ENCODE measurements at regions not wholly inside any gene's neighbourhood (a gene's known extent, or its start where the extent isn't known, plus 50 kb on each side); places are given as distances from the start of the nearest gene placed in this dataset.
"Not testable (repeated sequence)": the region's sequence is repeated elsewhere in the genome, so short reads cannot be mapped to it uniquely, and the experiment has no call there.

DNA sequence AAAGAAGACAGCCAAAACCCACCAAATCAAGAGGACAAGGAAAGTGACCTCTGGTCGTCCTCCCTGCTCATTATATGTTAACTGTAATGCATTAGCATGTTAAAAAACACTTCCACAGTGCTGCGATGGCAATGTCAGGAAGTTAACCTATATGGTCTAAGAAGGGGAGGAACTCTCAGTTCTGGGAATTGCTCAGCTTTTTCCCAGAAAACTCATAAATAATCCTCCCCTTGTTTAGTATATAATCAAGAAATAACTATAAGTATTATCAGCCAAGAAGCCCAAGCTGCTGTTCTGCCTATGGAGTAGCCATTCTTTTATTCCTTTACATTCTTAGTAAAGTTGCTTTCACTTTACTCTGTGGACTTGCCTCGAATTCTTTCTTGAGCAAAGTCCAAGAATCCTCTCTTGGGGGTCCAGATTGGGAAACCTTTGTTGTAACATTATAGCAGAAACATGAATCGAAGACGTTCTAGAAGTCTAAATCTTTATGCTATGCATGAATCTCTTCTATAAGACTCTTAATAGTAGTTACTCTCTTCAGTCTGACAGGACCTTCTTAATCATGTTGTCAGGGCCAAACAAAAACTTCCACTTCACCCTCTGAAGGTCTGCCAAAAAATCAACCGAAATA is 110.0 kb upstream of the VANGL1 start:
- DNase-seq (ENCODE audit: low read depth): peak; percentile 39

DNA sequence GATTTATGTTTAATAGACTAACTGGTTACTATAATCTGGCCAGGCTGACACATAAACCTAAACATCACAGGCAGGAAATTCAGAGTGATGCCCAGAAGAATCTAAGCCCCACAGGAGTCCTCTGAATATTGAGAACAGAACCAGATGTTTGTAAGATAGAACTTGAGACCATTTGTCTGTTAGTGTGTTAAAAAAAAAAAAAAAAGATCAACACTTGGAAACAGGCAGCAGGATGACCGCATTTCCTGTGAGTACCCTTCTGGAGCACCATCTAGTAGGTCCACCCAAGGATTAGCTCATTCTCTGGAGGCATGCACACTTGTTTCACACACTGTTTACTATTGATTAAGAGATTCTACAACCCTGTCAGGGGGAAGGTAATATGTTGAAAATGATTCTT is 111.4 kb upstream of the VANGL1 start:
- peak; percentile 74 for DNase-seq (ENCODE audit: low read depth)

DNA sequence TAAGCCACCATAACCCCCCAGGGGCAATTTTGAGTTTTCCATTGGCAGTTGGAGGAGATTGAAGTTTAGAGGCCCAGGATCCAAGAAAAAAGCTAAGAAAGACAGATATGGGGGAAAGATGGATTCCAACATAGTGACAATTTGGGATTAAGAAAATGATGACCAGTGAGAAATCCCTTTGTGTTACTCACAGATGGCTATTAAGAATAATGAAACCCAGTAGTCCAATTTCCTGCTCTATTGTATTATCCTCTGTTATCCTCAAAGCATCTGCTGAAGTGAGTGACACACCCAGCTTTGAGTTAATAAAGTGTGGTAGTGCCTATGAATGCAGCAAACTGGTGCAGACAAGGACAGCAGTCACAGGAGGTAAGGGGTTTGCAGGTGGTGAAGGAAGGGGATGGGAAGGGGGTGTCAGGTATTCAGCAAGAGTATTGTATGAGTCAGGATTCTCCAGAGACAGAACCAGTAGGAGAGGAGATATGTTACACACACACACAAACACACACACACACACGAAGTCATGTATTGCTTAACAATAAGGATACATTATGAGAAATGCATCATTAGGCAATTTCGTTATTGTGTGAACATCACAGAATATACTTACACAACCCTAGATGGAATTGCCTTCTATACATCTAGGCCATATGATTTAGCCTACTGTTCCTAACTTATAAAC is 112.4 kb upstream of the VANGL1 start:
- DNase-seq (ENCODE audit: low read depth): peak; percentile 47

DNA sequence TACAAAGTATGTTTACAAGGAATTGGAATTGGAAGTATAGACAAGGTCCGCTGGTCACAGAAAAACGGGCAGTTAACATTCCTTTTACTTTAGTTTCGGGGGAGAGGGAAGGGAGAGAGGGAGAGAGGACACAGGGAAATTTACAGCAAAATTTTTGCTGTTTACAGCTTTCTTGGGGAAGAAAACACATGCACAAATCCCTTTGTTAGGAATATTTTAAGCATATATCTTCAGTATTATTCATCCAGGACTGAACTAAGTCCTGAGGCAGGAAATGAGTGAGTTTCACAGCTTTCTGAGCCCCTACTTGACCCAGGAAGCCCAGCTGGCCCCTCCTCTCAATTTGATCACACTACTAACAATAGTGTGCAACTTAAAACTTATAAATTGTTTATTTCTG is 113.4 kb upstream of the VANGL1 start:
- DNase-seq (ENCODE audit: low read depth): not testable (repeated sequence)

DNA sequence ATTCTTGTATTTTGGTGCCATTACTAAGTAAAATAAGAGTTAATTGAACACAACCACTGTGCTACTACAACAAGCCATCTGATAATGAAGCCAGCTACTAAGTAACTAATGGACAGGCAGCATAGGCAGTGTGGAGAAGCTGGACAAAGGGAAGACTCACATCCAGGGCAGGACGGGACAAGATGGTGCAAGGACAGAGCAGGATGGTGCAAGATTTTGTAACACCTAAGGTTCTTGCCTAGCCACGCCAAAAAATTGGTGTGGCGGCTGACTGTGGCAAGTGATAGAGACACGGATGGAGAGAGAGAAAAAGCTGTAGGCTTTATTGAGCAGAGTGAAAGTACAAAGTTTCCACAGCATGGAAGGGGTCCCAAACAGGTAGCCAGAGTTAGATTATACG is 114.0 kb upstream of the VANGL1 start:
- DNase-seq (ENCODE audit: low read depth): no peak

DNA sequence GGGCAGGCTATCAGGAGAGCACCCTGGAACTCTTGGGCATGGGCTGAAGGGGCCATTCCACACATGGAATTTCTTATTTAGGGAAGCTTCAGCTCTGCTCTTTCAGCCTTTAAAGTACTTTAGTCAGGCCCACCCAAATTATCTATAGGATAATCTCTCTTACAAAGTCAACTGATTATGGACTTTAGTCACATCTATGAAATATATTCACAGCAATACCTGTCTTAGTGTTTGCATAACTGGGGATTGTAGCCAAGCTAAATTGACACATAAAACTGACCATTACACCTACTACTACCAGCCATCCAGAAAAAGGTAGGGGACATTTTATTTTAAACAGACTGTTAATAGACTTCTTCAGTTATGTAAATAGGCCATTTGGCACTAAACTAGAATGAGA is 114.9 kb upstream of the VANGL1 start:
- no peak for DNase-seq (ENCODE audit: low read depth)

DNA sequence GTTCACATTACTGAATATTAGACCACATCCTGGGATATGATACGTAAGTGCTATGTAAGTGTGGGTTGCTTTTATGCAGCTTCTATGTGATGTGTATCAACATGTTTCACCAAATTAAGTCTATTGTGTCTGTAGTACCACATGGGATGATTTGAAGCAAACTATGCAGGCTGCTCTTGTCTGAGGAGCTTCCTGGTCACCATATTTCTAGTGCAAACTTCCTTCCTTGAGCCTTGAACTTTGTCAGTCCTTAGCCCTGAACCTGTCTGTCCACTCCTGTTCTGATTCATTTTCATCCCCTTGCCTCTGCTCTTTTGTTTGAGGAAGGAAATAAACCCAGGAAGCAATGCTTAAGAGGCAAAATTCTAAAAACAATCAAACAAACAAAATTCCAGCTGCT is 117.5 kb upstream of the VANGL1 start:
- DNase-seq (ENCODE audit: low read depth): no peak

DNA sequence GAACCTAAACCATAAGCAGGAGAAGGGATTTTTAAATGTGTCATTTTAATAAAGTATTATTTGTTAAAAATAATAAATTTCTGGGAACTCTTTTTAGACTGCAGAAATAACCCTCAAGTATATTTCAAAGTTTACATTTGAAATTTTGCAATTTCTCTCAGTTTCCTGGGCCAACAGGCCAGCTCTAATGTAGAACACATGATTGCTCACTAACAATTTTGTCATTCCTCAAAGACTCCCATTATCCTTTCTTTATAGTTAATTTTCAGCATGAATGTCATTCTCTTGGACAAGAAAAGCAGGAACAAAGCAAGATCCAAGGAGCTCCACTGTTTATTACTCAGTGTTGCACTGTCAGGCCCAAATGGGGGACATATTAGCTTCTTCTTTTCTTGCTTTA is 119.4 kb upstream of the VANGL1 start:
- DNase-seq (ENCODE audit: low read depth): peak; percentile 14

DNA sequence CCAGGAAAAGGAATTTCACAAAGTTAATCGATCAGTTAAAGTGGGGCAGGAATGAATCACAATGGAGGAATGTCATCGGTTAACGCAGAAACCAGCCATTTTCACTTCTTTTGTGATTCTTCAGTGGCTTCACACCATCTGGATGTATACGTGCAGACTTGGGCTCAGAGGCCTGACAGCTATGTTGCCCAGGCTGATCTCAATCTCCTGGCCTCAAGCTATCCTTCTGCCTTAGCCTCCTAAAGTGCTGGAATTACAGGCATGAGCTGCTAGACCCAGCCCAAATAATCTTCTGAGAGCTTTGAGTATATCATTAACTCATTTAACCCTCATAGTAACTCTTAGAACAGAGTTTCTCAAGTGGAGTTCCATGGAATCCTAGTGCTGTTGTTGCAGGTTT is 126.5 kb upstream of the VANGL1 start:
- no peak for DNase-seq (ENCODE audit: low read depth)

DNA sequence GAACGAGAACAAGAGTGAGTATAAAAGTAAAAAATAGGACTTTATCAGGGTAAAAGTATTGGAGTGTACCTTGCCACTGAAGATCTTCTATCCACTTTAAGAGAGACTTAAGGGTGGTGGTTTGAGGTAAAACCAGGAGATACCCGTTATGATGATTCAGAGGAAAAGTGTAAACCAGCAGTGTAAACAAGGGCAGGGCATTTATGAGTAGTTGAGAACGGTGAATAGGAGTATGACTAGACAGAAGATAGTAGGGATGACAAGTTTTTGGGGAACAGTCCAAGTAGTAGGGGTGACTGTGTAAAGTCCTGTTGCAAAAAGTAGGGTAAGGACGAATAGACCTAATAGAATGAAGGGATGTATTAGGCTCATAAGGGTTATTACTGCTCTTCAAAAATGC is 131.5 kb upstream of the VANGL1 start:
- DNase-seq (ENCODE audit: low read depth): not testable (repeated sequence)

DNA sequence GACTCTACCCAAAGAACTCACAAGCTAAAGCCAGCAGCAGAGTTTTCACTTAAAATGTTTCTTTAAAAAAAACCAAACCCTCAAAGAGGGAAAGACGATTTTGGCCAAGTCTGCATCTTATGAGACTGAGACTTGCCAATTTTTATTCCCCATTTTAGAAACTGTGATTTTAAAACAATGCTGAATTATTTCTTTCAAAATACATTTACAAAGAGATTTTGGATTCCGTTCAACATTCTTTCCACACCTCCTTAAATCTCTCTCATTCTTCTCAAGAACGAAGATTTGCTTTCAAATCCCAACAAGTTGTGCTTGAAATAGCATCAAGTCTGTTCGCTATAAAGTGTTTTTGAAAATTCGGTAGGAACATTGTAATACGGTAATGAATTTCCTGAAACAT is 133.9 kb upstream of the VANGL1 start:
- DNase-seq (ENCODE audit: low read depth): no peak

DNA sequence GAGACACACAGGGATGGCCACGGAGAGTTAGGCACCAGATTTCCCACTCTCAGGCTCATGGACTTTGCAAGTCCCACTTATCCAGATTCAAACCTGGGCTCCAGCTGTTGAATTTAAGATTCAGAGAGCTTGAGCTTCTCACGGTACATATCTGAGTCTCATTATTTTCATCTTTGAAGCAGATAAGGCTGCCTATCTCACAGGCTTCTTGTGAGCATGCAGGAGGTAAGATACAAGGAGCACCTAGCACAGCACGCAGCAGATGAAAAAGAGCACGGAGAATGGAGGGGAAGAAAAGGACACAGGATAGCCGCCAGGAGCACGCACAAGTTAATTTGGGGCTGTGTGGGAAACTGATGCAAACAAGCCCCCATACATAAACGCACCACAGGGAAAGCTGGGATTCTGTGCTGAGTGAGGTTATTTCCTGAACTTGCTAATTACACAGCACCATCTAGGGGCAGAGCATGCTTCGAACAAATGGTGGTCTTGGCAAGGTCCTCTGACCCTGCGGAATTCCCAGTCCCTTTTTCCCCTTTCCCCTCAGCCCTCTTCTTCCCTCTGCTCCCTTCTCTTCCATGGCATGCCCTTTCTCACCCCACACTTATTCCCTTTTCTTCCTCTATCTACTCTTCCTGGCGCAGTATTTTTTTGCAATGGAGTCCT is 134.7 kb upstream of the VANGL1 start:
- peak; percentile 36 for DNase-seq (ENCODE audit: low read depth)

DNA sequence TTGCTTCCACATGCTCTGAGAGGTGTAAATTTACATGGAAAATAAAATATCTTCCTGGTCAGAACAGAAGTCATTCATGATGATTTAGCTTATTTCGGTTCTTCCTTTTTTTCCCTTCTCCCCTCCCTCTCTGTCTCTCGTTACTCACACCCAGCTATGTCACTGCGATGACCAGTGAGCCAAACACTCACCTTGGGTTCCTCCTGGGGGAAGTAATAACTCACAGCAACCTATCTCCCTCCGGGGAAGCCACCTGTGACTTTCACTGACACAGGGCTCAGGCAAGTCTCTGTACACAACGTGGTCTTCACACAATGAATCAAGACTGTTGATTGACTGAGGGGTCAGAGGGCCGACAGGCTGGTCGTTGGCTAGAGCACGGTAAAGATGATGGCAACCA is 135.3 kb upstream of the VANGL1 start:
- DNase-seq (ENCODE audit: low read depth): no peak

DNA sequence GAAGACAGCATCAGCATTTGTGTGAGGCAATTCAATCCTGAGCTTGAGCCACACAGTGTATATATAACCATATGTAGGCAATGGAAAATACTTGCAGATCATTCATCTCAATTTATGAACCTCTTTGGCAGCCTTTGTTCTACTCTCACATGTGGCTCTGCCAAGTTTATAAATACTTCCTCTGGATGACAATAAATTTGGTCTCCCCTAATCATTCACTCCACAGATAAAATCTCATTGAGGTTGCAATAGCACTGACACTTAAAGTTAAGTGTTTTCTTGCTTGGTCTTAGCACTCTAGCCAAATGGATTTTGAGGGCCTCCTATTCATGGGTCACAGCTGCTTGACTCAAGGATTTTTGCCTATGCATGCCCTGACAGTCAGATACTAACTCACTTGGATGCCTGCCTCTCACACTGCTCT is 136.6 kb upstream of the VANGL1 start:
- DNase-seq (ENCODE audit: low read depth): no peak

DNA sequence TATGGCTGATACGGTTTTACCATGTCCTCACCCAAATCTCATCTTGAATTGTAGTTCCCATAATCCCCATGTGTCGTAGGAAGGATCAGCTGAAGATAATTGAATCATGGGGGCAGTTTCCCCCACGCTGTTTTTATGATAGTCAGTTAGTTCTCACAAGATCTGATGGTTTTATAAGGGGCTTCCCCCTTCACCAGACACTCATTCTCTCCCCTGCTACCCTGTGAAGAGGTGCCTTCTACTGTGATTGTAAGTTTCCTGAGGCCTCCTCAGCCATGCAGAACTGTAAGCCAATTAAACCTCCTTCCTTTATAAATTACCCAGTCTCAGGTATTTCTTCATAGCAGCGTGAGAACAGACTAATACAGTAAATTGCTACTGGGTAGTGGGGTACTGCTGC is 139.6 kb upstream of the VANGL1 start:
- not testable (repeated sequence) for DNase-seq (ENCODE audit: low read depth)

DNA sequence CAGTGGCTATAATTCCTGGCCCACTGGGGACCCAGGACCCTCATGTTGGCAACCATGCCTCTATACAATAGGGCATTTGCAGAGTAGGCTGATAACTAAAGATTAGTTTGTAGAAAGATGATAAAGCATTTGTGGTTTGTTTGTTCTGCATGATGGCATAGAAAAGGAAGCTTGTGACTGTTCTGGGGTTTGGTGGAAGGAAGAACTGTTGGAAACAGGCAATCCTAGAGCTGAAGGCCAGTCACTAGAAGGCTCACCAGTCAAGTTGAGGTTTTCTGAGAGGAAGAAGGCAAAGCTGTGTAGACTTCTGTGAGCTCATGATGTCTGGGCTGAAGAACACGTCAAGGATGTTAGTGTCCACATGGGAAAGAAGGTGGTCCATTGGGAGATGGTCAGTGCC is 140.3 kb upstream of the VANGL1 start:
- DNase-seq (ENCODE audit: low read depth): no peak

DNA sequence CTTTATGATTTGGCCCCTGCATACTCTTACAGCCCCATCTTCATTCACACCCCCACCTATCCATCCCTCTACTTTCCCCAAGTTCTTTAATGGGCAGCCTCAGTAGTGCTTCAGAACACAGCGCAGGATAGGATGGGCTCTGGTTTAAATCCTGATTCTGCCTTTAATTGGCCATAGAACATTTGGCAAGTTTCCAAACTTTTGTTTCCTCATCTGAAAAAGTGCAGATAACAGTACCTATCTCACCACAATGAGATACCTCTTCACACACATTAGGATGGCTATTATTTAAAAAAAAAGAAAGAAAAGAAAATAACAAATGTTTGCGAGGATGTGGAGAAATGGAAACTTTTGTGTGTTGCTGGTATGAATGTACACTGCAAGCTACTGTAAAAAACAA is 142.5 kb upstream of the VANGL1 start:
- no peak for DNase-seq (ENCODE audit: low read depth)

DNA sequence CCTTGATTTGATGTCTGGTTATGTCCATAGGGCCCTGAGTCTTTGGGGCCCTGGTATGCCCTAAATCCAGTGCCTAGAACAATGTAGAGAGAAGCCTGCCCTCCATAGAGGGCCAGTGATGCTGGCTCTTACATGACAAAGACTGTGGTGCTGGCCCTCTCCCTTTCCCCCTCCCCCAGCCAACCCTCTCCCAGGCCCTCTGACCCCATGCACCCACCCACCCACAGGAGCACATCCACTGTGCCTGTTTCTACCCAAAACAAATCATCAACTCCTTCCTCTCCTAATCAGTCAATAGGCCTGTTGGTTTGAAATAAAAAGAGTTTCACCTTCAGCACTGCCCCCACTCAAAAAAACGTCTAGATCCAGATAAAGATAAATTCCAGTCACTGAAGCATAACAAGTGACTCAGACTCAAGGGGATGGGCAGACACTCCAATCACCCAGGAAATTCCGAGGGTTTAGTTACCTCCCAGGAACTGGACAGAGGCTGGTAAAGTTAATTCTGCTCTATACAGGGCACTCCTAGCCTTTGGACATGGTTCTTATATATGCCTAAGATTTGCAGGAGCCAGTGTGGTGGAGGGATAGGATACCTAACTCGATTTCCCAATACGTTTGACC is 144.8 kb upstream of the VANGL1 start:
- DNase-seq (ENCODE audit: low read depth): peak; percentile 48

DNA sequence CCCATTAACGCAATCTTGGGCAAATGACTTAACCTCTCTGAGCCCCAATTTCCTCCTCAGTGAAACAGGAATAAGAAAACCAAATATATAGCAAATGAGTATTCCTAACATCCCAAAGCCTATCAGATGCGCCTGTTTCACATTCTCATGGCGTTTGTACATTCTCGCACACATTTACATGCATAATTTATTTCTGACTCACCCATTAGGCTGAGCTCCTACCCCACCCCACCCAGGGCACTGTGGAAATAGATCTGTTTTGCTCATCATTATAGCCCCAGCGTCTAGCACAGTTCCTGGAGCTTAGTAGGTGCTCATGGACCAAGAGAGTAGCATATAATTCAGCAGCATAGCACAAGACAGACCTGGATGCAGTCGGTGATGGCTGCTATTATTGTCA is 146.1 kb upstream of the VANGL1 start:
- DNase-seq (ENCODE audit: low read depth): peak; percentile 58

DNA sequence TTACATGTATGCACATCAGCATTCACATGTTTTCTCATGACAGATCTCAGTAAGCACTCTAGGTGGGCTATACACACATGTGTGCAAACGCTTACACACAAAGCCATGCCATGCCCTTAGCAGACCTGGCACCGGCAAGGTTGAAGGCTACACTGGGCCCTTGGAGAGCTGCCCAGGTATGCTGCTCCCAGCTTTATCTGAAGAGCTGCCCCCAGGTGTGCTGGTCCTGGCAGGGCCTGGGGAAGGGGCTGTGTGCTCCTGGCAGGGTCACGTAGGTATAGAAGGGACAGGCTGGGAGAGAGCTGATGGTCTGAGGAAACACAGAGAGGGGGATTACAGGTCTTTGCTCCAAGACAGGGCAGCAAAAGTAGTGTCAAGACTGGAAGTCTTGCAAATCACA is 146.7 kb upstream of the VANGL1 start:
- DNase-seq (ENCODE audit: low read depth): no peak

DNA sequence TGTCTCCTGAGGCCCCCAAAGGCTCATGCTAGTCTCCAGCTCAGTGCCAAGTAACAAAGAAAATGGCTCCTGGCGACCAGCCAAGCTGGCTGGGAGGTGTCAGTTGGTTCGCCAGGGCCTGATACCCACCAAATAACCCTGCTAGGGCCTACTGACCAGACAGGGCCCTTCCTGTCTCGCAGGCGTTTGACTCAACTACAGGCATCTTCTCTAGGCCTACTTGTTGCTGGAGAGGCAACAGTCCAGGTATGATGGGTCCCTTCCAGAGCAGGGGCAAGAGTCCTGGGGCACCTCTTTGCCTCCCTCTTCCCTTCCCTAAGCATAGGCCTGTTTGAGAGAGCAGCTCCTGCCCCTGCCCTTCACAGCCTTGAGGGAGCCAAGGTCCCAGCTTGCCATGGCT is 147.9 kb upstream of the VANGL1 start:
- DNase-seq (ENCODE audit: low read depth): no peak

DNA sequence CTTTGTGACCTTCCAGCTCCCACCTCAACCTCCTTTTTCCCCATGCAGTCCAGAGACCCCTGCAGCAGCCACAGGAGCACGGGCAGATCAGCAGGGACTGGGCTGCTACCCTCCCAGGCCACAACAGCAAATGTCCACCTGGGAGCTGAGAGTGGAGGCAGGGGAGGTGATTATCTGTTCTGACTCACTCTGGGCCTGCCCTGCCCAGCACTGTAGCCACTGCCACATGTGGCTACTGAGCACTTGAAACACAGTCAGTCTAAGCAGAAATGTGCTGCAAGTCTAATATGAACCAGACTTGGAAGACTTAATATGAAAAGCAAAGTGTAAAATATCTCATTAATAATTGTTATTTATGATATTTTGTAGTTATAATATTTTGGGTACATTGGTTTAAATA is 148.9 kb upstream of the VANGL1 start:
- DNase-seq (ENCODE audit: low read depth): peak; percentile 20

DNA sequence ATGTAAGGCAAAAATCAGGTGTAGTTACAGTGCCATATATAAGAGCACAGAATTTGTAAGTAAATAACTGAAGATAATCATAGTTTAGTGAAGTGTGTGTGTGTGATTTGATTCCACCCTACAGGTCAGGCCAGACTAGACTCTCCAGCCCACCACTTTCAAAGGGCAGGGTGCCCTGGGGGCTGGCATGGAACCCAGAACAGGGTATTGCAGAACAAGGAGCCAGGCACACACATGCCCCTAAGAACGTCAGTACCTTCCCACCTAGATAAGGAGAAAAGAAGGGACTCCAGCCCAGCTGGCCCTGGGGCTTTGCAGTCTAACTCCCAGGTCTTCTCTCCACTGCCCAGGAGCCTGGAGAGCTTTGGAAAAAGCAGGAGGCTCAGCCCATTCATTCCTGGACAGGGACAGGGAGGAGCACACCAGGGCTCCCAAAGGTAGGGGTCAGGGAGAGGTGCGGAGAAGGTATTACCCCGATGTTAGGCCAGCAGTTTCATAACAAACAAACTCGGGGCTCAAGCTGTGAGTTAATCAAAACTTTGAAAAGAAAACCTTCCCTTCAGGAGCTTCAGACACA is 149.7 kb upstream of the VANGL1 start:
- no peak for DNase-seq (ENCODE audit: low read depth)

All from fibroblast of gingiva (primary cell).